ENCODE measurements at regions not wholly inside any gene's neighbourhood (a gene's known extent, or its start where the extent isn't known, plus 50 kb on each side); places are given as distances from the start of the nearest gene placed in this dataset.

- no peak for DNase-seq (ENCODE audit: low read depth)
Observed at GRCh38 chr7:155865830-155866525, 53.7 kb upstream of the SHH start.

- no peak for DNase-seq (ENCODE audit: low read depth)
Observed at GRCh38 chr7:155864991-155865690, 52.9 kb upstream of the SHH start.

GRCh38 chr7:155864271-155864985, 52.2 kb upstream of the SHH start:
- DNase-seq (ENCODE audit: low read depth): no peak

- no peak for DNase-seq (ENCODE audit: low read depth)
Observed at GRCh38 chr7:155863721-155864151, 51.5 kb upstream of the SHH start.

GRCh38 chr7:155862123-155862892, 50.0 kb upstream of the SHH start:
- DNase-seq (ENCODE audit: low read depth): no peak

Data from GM04503 (cell line).